ENCODE measurements at regions not wholly inside any gene's neighbourhood (a gene's known extent, or its start where the extent isn't known, plus 50 kb on each side); places are given as distances from the start of the nearest gene placed in this dataset.

DNA sequence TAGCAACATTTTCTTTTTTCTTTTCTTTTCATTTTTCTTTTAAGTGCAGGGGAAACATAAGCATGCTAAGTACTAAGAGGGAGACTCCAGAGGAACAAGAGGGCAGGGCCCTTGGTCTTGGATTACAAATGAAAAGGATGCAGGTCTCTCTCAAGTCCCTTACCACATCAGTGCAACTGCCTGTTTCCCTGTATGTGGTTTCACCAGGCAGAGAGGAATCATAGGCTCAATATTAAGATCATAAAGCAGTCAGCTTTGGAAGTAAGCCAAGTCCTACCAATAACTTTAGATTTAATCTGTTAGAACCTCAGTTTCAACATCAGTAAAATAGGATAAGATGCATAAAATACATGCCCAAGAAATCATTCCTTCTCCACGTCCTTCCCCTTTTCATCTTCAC lies 422.7 kb upstream of the PAPPA start:
- no peak for DNase-seq
- no peaks in the 10 kb centered on the region for H3K79me2 ChIP-seq (ENCODE audit: low read length)
- H3F3A ChIP-seq (ENCODE audit: insufficient read depth, low read length), result no peaks in the 10 kb centered on the region
- no peaks in the 10 kb centered on the region for H3K9me2 ChIP-seq (replicated peaks; ENCODE audit: insufficient read depth, low read length)
- H4K20me1 ChIP-seq (ENCODE audit: insufficient read depth, low read length), result no peaks in the 10 kb centered on the region
- no peak overlapping the region for H2AFZ ChIP-seq (ENCODE audit: low read length)
- H3K27ac ChIP-seq (ENCODE audit: low read length), result no peak overlapping the region
- H3K4me3 ChIP-seq (ENCODE audit: low read length), result no peak overlapping the region
- no peaks in the 10 kb centered on the region for H3K36me3 ChIP-seq (replicated peaks; ENCODE audit: insufficient read depth, low read length)
- TF ChIP-seq EZH2phosphoT487 (IDR thresholded peaks at IDR 0.05; ENCODE audit: low read length) (no peak), EZH2 (optimal IDR thresholded peaks at IDR 0.05; ENCODE audit: low read depth, low read length) (no peak)
- TF ChIP-seq, protein P1, sequence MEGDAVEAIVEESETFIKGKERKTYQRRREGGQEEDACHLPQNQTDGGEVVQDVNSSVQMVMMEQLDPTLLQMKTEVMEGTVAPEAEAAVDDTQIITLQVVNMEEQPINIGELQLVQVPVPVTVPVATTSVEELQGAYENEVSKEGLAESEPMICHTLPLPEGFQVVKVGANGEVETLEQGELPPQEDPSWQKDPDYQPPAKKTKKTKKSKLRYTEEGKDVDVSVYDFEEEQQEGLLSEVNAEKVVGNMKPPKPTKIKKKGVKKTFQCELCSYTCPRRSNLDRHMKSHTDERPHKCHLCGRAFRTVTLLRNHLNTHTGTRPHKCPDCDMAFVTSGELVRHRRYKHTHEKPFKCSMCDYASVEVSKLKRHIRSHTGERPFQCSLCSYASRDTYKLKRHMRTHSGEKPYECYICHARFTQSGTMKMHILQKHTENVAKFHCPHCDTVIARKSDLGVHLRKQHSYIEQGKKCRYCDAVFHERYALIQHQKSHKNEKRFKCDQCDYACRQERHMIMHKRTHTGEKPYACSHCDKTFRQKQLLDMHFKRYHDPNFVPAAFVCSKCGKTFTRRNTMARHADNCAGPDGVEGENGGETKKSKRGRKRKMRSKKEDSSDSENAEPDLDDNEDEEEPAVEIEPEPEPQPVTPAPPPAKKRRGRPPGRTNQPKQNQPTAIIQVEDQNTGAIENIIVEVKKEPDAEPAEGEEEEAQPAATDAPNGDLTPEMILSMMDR (IDR thresholded peaks at IDR 0.05; ENCODE audit: low read length), result no peak
- H3K4me1 ChIP-seq (ENCODE audit: low read length), result no peaks in the 10 kb centered on the region
- H3K27me3 ChIP-seq (replicated peaks; ENCODE audit: insufficient read depth, low read length), result no peaks in the 10 kb centered on the region
- H3K9me3 ChIP-seq (replicated peaks; ENCODE audit: insufficient read depth, low read length), result no peaks in the 10 kb centered on the region
- H3K4me2 ChIP-seq (ENCODE audit: low read depth, low read length), result no peak overlapping the region
- H3K9ac ChIP-seq (ENCODE audit: low read length), result no peak overlapping the region

DNA sequence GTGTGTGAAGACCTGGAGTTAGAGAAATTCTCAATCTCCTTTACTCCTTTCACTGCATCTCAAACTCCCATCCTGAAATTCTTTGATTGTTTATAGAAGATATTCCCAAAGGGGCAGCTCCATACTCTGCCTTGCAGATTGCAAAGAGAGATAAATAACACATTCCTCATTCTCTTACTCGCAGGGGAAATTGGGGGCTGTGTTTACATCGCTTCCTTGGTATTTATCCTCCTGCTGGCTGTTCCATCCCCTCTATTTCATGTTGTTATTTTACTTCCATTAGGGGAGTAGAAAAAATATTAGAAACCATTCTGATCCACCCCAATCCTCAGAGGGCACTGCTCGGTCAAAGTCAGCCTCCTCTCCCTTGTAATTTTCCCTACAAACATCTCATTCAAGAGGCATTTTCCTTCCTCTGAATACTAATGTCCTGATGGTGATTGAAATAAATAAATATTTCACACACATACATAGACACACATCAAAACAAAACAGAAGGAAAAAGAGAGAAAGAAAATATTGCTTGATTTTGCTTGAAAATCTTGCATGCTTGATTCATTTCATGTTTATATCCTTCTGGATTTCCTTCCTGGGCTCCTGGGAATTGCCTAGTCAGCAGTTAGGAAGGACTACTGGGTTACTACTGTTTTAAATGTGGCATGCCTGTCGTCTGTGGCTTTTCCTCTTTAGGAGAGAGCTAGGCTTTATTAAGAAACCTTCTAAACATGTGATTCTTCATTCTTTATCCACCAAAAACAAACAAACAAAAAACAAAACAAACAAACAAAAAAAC lies 420.1 kb upstream of the PAPPA start:
- Histone ChIP-seq H3K27ac (ENCODE audit: low read length) (no peak overlapping the region), H3K9ac (ENCODE audit: low read length) (no peak overlapping the region), H3K4me1 (ENCODE audit: low read length) (no peaks in the 10 kb centered on the region), H3K36me3 (replicated peaks; ENCODE audit: insufficient read depth, low read length) (no peaks in the 10 kb centered on the region), H3K9me2 (replicated peaks; ENCODE audit: insufficient read depth, low read length) (no peaks in the 10 kb centered on the region), H3K27me3 (replicated peaks; ENCODE audit: insufficient read depth, low read length) (no peaks in the 10 kb centered on the region), H4K20me1 (ENCODE audit: insufficient read depth, low read length) (no peaks in the 10 kb centered on the region), H2AFZ (ENCODE audit: low read length) (no peak overlapping the region), H3K9me3 (replicated peaks; ENCODE audit: insufficient read depth, low read length) (no peaks in the 10 kb centered on the region), H3K79me2 (ENCODE audit: low read length) (no peaks in the 10 kb centered on the region), H3K4me2 (ENCODE audit: low read depth, low read length) (no peak overlapping the region), H3K4me3 (ENCODE audit: low read length) (no peak overlapping the region), H3F3A (ENCODE audit: insufficient read depth, low read length) (no peaks in the 10 kb centered on the region)
- TF ChIP-seq, protein P1 (IDR thresholded peaks at IDR 0.05; ENCODE audit: low read length), result no peak
- no peak for DNase-seq

DNA sequence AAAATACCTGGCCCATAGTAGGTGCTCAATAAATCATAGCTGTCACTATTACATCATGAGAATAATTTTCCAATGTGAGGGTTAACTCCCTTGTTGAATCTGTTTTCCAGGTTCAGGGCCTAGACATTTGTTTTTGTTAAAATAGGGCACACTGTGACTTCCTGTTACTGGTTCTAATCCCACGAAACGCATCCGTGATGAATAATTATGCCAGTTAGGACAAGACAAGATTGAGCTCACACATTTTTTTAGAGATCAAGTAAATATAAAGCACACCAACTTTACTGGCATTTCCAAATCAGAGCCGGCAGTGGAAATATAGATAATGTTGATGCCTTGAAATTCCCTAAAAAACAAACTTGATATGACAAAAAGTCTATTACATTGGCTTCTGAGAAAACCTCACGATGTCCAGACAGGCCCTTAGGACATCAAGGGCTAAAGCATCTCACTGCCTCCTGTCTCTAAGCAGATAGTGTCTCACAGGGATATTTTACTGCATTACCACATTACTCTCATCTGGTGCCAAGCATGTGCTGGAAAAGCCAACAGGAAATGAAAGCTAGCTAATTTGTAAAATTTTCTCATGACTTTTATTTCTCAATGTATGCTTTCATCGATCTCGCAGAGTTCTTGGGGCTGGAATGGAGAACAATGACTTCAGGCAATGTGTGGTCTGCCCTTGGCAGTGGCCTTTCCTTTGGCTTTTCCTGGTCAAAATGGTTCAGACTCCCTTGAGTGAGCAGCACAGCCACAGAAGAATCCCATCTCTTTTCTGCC lies 414.3 kb upstream of the PAPPA start:
- Histone ChIP-seq H3F3A (ENCODE audit: insufficient read depth, low read length) (no peaks in the 10 kb centered on the region), H4K20me1 (ENCODE audit: insufficient read depth, low read length) (no peaks in the 10 kb centered on the region), H3K36me3 (replicated peaks; ENCODE audit: insufficient read depth, low read length) (no peaks in the 10 kb centered on the region), H3K9me3 (replicated peaks; ENCODE audit: insufficient read depth, low read length) (no peaks in the 10 kb centered on the region), H3K4me1 (ENCODE audit: low read length) (no peaks in the 10 kb centered on the region), H3K9ac (ENCODE audit: low read length) (no peak overlapping the region), H3K79me2 (ENCODE audit: low read length) (no peaks in the 10 kb centered on the region), H3K27ac (ENCODE audit: low read length) (no peak overlapping the region), H3K4me2 (ENCODE audit: low read depth, low read length) (no peak overlapping the region), H3K9me2 (replicated peaks; ENCODE audit: insufficient read depth, low read length) (no peaks in the 10 kb centered on the region), H2AFZ (ENCODE audit: low read length) (no peak overlapping the region), H3K4me3 (ENCODE audit: low read length) (no peak overlapping the region), H3K27me3 (replicated peaks; ENCODE audit: insufficient read depth, low read length) (no peaks in the 10 kb centered on the region)
- DNase-seq, result no peak
- TF ChIP-seq, protein P1 (IDR thresholded peaks at IDR 0.05; ENCODE audit: low read length), result no peak
- TF ChIP-seq EZH2phosphoT487 (IDR thresholded peaks at IDR 0.05; ENCODE audit: low read length) (no peak), EZH2 (optimal IDR thresholded peaks at IDR 0.05; ENCODE audit: low read depth, low read length) (no peak)
